HUES64 (cell line): ENCODE measurements at regions not wholly inside any gene's neighbourhood (a gene's known extent, or its start where the extent isn't known, plus 50 kb on each side); places are given as distances from the start of the nearest gene placed in this dataset.

Source experiments
- H3K27ac ChIP-seq: 2 replicates; pipeline ENCODE4 v1.7.0; 2013; ENCODE audit warnings: low read depth, low read length, inconsistent platforms
- H3K27me3 ChIP-seq: 2 replicates; pipeline ENCODE4 v1.6.1; 2013; ENCODE audit warnings: mild to moderate bottlenecking, low read length; ENCODE audit not compliant: insufficient read depth
- H3K36me3 ChIP-seq: 2 replicates; pipeline ENCODE4 v1.6.1; 2013; ENCODE audit warnings: mild to moderate bottlenecking, low read length; ENCODE audit not compliant: insufficient read depth
- H3K4me1 ChIP-seq: 2 replicates; pipeline ENCODE4 v1.6.1; 2013; ENCODE audit warnings: mild to moderate bottlenecking, low read length, moderate library complexity; ENCODE audit not compliant: insufficient read depth
- H3K4me3 ChIP-seq: 2 replicates; pipeline ENCODE4 v1.5.1; 2013; ENCODE audit warnings: mild to moderate bottlenecking, low read length, moderate library complexity
- H3K9ac ChIP-seq: 2 replicates; pipeline ENCODE4 v1.6.1; 2013; ENCODE audit warnings: mild to moderate bottlenecking, low read depth, low read length
- H3K9me3 ChIP-seq: 2 replicates; pipeline ENCODE4 v1.6.1; 2013; ENCODE audit warnings: low read depth, low read length; ENCODE audit not compliant: insufficient read depth
- WGBS: fragments of 150-250, 120-280 bp; methylation state at CpG from one replicate; pipeline ENCODE4 v1.1.7; 2013; ENCODE audit warnings: missing lambda C conversion rate; 5-methylcytosine and 5-hydroxymethylcytosine counted together

DNA sequence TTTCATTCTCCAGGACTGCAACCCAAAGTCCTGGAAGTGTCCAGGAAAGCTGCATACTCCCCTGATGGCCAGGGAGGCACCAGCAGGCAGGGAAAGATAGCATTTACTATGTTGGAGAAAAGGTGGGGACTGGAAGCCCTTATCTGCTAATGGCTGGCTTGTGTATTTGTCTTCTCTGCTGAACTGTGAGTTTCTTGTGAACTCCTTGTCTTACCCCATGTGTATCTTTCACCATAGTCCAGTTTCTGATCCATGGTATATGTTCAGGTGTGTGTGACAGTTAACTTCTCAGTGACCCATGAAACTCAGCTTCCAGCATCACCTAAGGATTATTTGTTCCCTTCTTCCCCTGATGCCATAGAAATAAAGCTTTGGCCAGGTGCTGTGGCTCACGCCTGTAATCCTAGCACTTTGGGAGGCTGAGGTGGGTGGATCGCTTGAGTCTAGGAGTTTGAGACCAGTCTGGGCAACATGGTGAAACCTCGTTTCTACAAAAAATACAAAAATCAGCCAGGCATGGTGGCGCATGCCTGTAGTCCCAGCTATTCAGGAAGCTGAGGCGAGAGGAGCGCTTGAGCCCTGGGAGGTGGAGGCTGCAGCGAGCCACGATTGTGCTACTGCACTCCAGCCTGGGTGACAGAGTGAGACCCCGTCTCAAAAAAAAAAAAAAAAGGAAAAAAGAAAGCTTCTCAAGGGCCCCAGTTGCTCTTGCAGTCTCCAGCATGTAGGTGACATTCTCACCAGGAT, 112.8 kb upstream of the MAP4K3 start:
- H3K4me3 ChIP-seq = no peak overlapping the region
- no peak overlapping the region for H3K27ac ChIP-seq
- H3K27me3 ChIP-seq = no peaks in the 10 kb centered on the region
- H3K9me3 ChIP-seq = 0 out of 2 replicates have a peak, but pooled peaks cover 4% of the 10 kb centered on the region
- H3K9ac ChIP-seq = no peak overlapping the region
- H3K36me3 ChIP-seq = no peaks in the 10 kb centered on the region
- no peaks in the 10 kb centered on the region for H3K4me1 ChIP-seq
- WGBS = 87% methylated on average over 9 of the region's 9 CpGs

DNA sequence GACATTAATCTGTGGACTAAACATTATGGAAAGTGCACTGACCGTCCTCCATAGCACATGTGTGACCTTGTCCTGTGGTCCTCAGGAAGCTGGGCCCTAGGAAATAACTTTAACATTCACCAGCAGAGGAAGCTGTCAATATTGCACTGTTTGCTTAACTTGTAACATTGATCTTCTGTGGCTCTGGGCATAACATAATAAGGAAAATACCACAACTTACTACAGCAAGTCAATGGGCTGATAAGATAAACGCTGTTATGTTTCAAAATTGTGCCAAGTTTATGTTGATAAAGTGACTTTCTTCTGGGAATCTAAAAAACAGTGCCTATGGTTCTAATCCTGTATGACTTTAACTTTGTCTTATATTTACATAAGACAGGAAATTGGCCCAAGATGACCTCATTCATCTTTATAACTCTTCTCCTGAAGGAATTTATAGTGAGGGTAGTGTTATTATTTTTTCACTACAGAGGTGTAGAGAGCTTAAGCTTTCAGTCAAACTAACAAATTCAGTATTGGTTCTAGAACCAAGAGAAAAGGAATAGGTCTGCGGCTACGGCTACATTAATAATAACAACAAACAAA, 113.7 kb upstream of the MAP4K3 start:
- no peaks in the 10 kb centered on the region for H3K36me3 ChIP-seq
- no peak overlapping the region for H3K4me3 ChIP-seq
- H3K27ac ChIP-seq = no peak overlapping the region
- H3K9ac ChIP-seq = no peak overlapping the region
- H3K9me3 ChIP-seq = 0 out of 2 replicates have a peak, but pooled peaks cover 4% of the 10 kb centered on the region
- H3K27me3 ChIP-seq = no peaks in the 10 kb centered on the region
- no peaks in the 10 kb centered on the region for H3K4me1 ChIP-seq
- WGBS = 81% methylated on average over 2 of the region's 4 CpGs

DNA sequence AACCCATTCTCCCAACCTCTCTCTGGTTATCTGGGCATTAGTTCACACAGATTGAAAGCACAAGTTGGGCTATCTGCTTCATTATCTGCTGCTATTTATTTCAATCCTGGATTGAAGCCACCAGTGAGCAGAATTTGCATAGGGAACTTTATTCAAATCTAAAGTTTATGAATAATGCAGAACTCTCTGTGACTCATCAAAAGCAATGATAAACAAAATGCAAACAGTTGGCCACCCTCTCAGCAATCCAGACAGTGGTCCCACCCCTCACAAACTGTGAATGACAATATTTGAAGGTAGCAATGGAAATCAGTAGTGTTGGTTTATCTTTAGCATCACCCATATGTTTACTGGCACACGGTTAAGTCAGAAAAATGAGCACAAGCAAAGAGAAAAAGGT, 106.8 kb upstream of the TMEM178A start:
- whole genome bisulfite sequencing = 90% methylated on average over 1 of the region's 1 CpG
- Histone ChIP-seq H3K36me3 (no peaks in the 10 kb centered on the region), H3K4me1 (no peaks in the 10 kb centered on the region), H3K9me3 (peaks cover 21% of the 10 kb centered on the region), H3K27ac (no peak overlapping the region), H3K27me3 (no peaks in the 10 kb centered on the region), H3K9ac (no peak overlapping the region), H3K4me3 (no peak overlapping the region)

DNA sequence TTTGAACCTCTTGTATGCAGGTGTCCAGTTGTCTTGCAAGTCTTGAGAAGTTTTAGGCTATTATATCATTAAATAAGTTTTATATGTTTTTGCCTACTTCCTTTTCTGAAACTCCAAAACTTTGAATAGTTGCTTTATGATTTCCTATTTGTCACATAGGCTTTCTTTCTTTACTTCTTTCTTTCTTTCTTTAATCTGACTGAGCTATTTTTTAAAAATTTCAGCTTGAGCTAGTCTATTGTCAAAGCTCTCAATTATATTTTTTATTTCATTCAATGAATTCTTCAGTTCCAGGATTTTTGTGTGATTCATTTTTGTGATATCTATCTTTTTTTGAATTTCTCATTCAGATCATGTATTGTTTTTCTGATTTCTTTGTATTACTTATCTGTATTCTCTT, 102.1 kb upstream of the TMEM178A start:
- H3K36me3 ChIP-seq = no peaks in the 10 kb centered on the region
- no peaks in the 10 kb centered on the region for H3K4me1 ChIP-seq
- no peaks in the 10 kb centered on the region for H3K27me3 ChIP-seq
- no peak overlapping the region for H3K27ac ChIP-seq
- H3K9ac ChIP-seq = no peak overlapping the region
- H3K4me3 ChIP-seq = no peak overlapping the region
- H3K9me3 ChIP-seq = peaks cover 26% of the 10 kb centered on the region

DNA sequence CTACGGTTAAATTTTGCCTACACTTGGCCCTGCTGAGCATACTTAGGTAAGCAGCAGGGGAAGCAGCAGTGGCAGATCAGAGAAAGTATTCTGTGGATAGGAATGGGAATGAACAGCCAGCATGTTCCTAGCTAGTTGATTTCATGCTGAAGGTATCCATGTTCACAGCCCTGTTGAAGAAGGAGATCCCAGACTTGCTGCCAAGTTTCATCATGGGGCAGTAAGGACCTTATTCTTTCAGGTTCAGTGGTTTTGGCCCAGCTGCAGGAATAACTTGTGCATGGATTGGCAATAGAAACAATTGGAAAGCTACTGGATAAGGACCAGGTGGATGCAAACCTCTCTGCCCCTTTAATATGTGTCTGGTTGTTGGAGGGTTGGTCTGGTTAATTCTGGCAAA, 98.2 kb upstream of the TMEM178A start:
- no peak overlapping the region for H3K4me3 ChIP-seq
- H3K27me3 ChIP-seq = no peaks in the 10 kb centered on the region
- H3K36me3 ChIP-seq = no peaks in the 10 kb centered on the region
- no peak overlapping the region for H3K9ac ChIP-seq
- H3K4me1 ChIP-seq = no peaks in the 10 kb centered on the region
- 95% methylated on average over 1 of the region's 1 CpG for WGBS
- no peak overlapping the region for H3K27ac ChIP-seq
- H3K9me3 ChIP-seq = peaks cover 17% of the 10 kb centered on the region

DNA sequence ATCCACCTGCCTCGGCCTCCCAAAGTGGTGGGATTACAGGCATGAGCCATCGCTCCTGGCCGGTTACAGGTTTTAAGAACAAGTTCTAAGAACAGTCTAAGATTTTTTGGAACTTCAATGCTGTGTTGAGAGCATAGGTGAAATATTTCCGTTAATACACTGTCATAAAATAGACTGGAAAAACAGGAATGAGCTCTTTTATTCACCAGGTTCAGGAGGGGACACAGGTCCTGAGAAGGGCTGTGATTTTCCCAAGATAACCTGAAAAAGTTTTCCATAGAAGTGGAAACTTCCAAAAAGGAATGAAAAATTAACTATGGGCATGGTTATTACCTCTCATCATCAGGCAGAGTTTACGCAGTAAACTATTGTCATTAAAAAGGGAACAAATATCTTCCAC, 97.6 kb upstream of the TMEM178A start:
- no peak overlapping the region for H3K9ac ChIP-seq
- no peaks in the 10 kb centered on the region for H3K4me1 ChIP-seq
- H3K27ac ChIP-seq = no peak overlapping the region
- no peaks in the 10 kb centered on the region for H3K36me3 ChIP-seq
- peaks cover 12% of the 10 kb centered on the region; the same call in 1 of the 2 replicates for H3K9me3 ChIP-seq
- 96% methylated on average over 5 of the region's 5 CpGs for WGBS
- no peaks in the 10 kb centered on the region for H3K27me3 ChIP-seq
- H3K4me3 ChIP-seq = no peak overlapping the region

DNA sequence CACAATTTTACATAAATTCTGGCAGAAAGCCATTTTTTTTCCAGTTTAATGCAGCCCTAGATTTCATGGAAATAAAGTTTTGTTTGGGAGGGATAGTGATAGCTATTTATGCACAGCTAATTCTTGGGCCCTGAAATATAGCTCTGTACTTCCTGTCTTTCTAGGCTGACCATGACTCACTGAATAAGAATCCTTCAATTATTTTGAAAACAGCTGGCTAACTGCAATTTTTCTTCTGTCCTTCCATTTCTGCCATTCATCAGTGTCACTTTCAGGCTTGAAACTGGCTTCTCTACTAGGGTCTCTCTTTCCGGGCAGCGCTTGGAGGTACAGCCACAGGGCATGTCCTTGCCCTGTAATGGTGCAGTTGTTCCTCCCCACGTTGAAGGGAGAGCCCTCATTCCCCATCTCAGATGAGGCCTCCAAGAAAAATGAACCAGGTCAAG, 97.1 kb upstream of the TMEM178A start:
- no peak overlapping the region for H3K27ac ChIP-seq

DNA sequence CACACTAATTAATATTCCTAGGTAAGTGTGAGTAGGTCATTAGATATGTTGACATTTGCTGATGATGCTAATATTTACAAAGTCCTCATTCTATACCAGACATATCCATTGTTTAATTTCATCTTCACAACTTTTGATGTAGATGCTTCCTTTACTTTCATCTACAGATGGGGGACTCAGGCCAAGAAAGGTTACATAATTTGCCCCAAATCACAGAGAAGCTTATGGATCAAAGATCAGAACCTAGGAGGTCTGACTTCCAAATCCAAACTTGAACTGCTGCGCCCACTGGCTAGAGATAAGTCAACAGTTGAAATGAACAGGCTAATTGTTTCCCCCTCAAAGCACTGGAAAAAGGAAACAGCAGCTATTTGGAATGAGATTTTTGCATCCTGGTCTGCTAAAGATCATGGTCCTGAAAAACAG, 95.6 kb upstream of the TMEM178A start:
- Histone ChIP-seq H3K4me3 (no peak overlapping the region), H3K9ac (no peak overlapping the region), H3K4me1 (no peaks in the 10 kb centered on the region), H3K36me3 (no peaks in the 10 kb centered on the region), H3K27me3 (no peaks in the 10 kb centered on the region), H3K9me3 (no peaks in the 10 kb centered on the region), H3K27ac (no peak overlapping the region)
- WGBS = 97% methylated on average over 1 of the region's 1 CpG

More for the DNA sequence above, 97.1 kb upstream of the TMEM178A start:
- 85% methylated on average over 3 of the region's 3 CpGs for WGBS
- Histone ChIP-seq H3K9me3 (peaks cover 9% of the 10 kb centered on the region; the same call in 1 of the 2 replicates), H3K4me1 (no peaks in the 10 kb centered on the region), H3K4me3 (no peak overlapping the region), H3K36me3 (no peaks in the 10 kb centered on the region), H3K27me3 (no peaks in the 10 kb centered on the region), H3K9ac (no peak overlapping the region)

DNA sequence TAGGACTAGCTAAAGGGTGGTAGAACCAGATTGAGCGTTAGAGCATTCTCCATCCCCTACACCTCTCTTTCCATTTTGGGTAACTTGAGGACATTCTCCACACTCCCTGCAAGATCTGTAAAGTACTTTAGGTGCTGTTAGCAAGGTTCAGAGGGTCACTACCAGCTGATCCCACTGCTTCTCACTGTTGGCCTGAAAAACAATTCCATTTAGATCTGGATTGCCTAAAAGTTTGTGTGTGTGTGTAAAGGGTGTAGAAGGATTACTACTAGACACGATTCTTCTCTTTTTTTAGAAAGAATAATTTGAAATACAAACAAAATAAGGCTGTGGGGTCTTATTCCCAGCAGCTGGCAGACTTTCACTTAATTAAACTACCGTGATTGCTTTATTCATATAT, 95.1 kb upstream of the TMEM178A start:
- H3K4me1 ChIP-seq = no peaks in the 10 kb centered on the region
- H3K36me3 ChIP-seq = no peaks in the 10 kb centered on the region
- no peaks in the 10 kb centered on the region for H3K27me3 ChIP-seq
- no peak overlapping the region for H3K27ac ChIP-seq
- H3K4me3 ChIP-seq = no peak overlapping the region
- H3K9me3 ChIP-seq = no peaks in the 10 kb centered on the region
- 98% methylated on average over 3 of the region's 3 CpGs for WGBS
- H3K9ac ChIP-seq = no peak overlapping the region

DNA sequence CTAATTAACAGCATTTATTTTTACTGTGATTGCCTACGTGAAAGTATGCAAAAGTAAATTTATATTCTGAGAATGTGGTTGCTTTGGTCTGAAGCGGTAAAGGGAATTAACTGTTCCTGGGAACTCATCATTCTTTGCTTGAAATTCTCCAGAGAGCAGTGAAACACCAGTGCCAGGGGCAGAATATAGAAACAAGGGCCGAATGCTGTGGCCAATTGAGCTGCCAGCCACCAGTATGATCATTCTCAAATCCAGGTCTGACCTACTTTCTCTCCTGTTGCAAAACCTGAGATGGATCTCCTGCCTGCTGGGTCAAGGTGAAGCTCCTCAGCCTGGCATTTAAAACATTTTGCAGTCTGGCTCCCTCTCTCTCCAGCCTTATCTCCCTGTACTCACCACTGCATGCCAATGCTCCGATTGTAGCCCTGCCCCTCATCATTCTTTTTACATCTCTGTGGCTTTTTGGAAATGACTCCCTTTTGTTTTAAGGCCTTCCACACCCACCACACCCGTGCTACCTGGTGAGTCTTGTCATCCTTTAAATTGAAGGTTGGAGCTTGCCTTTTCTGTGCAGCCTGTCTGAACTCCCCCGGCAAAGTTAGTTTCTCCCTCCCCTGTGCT, 94.5 kb upstream of the TMEM178A start:
- H3K9me3 ChIP-seq = no peaks in the 10 kb centered on the region
- no peaks in the 10 kb centered on the region for H3K27me3 ChIP-seq
- WGBS = 79% methylated on average over 6 of the region's 6 CpGs
- no peaks in the 10 kb centered on the region for H3K36me3 ChIP-seq
- H3K9ac ChIP-seq = no peak overlapping the region
- no peaks in the 10 kb centered on the region for H3K4me1 ChIP-seq
- H3K27ac ChIP-seq = no peak overlapping the region
- no peak overlapping the region for H3K4me3 ChIP-seq

DNA sequence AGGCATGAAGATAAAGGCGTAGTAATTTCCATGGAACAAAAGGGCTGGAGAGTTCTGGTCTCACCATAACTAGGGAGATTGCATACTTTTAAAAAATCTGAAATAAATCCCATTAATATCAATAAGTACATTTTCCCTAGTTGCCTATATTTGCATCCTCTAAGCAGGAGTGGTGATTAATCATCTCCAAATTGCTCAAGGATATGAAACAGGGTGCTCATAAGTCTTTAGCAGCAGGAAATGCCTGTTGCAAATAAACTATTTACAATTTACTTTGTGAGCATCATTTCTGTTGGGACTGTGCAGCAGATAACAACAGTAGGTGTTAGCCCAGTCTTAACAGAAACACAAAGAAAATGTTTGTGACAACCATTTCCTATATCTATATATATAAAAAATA, 92.4 kb upstream of the TMEM178A start:
- Histone ChIP-seq H3K4me1 (no peaks in the 10 kb centered on the region), H3K27ac (no peak overlapping the region), H3K9me3 (no peaks in the 10 kb centered on the region), H3K4me3 (no peak overlapping the region), H3K9ac (no peak overlapping the region), H3K36me3 (no peaks in the 10 kb centered on the region), H3K27me3 (no peaks in the 10 kb centered on the region)
- WGBS = 100% methylated on average over 1 of the region's 1 CpG
